Fibroblast of skin of back (primary cell): ENCODE measurements at regions not wholly inside any gene's neighbourhood (a gene's known extent, or its start where the extent isn't known, plus 50 kb on each side); places are given as distances from the start of the nearest gene placed in this dataset.

ENCODE experiments used
- DNase-seq: peaks from one replicate; pipeline ENCODE4 v3.0.0-alpha.2; 2013

DNA sequence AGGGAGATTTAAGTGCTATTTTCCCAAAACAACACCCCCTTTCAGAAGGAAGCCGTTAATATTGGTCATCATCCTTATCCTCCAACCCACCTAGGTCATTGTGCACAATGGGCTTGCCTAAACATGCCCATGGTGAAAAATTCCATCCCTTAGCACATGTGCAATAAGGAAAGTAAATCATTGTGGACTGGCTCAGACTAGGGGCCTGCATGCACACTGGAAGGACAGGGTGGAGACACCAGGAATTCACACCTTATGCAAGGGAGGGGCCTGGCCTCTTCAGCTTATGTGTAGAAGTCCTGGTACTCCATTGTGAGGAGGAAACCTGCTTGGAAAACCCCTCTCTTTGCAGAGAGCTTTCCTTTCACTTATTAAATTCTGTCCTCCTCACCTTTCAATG, 311.4 kb upstream of the NDST4 start:
- DNase-seq = no peak

DNA sequence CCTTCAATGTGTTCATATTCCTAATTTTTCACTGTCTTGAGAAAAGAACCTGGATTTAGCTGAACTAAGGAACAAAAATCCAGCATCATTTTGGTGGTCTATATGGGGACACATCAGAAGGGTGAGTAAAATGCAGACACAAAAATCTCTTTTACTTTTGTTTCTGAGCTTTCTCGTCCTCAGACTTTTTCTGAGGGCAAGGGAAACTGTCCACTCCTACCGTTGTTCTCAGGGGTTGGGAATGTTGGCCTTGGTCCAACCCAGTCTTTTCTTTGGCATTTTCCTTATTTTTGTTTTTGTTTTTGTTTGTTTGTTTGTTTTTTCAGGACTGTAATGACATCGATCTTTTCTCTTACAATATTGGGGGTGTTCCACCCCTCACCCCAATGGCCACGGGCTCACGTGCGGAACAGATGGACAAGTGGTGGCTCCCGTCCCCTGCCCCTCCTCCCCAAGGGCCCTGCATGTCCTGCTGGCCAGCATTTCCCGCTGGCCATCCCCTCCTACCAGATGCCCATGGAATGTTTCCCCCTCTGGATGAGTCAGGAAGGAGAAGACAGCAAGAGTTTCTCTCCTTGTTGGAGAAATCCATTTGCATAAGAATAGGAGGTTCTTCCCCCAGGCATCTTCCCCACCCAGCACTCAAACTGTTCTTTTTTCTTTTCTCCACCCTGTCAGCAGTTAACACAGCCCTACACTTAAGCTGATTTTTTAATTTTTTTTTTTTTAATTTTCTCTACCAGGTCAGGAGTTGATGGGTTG, 305.4 kb upstream of the NDST4 start:
- DNase-seq = no peak

GRCh38 chr4:115396034-115396433, 282.6 kb upstream of the NDST4 start:
- no peak for DNase-seq

GRCh38 chr4:115376866-115377265, 263.4 kb upstream of the NDST4 start:
- DNase-seq = no peak

DNA sequence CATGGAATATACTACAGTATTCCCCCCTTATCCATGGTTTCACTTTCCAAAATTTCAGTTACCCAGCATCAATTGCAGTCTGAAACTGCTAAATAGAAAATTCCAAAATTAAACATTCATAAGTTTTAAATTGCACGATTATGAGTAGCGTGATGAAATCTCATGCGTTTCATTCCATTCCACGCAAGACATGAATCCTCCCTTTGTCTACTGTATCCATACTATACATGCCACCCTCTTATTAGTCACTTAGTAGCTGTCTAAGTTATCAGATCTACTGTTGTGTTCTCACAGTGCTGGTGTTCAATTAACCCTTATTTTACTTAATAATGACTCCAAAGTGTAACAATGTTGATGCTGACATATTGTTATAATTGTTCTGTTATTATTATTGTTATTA, 261.2 kb upstream of the NDST4 start:
- DNase-seq = no peak

GRCh38 chr4:115370490-115370889, 257.1 kb upstream of the NDST4 start:
- no peak for DNase-seq

- DNase-seq = no peak
Observed at GRCh38 chr4:115370012-115370411, 256.6 kb upstream of the NDST4 start.

DNA sequence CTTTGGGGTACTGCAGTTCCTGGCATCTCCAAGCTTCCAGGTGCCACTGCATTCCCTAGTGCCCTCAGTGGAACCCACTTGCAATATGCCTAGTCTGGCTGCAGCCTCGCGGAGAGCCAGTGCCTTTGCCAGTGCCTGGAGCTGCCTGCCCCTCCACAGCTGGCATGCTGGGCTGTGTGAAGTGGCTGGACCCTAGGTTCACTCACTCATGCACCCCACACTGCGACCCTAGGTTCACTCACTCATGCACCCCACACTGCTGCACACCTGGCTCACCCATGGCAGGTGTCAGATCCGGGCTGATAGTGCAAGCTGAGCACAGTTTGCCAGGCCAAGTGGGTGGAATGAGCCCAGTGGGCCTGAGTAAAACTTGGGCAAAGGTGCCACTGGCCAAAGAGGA, 253.0 kb upstream of the NDST4 start:
- no peak for DNase-seq

- DNase-seq = no peak
Observed at GRCh38 chr4:115365185-115365584, 251.8 kb upstream of the NDST4 start.

DNA sequence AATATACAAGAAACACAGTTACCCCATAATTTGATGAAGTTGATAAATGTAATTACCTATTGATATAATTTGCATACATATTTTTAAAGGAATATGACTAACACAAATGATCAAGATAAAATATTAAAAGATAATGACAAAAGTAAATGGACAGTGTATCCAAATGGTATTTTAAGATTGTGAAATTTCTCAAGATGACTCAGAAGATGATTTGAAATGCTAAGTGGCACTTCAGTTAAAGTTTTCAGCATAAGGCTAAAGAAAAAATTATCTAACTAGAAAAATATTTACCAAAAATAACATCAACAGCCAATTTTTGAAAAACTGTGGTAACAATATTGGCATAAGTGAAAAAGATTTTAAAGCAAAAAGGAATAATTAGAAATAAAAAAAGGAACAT, 248.4 kb upstream of the NDST4 start:
- DNase-seq = peak; percentile 2

DNA sequence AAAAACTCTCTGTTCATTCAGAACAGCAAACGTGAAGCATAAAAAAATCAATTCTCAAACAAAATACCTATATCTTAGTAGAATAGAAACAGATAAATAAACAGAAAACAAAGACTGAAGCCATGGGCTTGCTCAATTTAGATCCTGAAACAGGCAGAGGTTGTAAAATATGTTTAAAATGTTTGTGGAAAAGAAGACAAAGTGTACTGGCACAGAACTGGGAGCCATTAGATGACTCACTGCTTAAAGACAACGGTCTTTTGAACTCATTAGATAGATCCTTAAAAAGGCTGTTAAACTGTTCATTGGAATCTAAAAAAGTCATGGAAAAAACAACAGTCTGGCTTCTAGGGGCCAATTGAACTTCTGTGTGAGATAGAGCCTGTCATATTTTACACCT, 247.0 kb upstream of the NDST4 start:
- no peak for DNase-seq

DNA sequence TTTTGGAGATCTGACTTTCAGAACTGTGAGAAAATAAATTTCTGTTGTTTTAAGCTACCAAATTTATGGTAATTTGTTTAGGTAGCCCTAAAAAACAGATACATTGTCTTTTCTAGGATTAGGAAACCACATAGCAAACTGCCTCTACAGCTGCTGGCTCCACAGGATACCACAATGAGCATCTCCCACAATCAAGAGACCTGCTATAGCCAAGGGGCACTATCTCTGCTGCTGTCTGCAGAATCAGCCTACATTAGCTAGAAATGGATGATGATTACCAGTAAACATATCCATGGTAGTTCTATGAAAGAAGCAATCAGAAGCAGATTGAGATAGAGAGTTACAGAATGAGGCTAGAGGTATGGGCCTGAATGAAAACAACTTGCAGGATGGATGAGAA, 244.4 kb upstream of the NDST4 start:
- DNase-seq = no peak

- no peak for DNase-seq
Observed at GRCh38 chr4:115356176-115356575, 242.8 kb upstream of the NDST4 start.

DNA sequence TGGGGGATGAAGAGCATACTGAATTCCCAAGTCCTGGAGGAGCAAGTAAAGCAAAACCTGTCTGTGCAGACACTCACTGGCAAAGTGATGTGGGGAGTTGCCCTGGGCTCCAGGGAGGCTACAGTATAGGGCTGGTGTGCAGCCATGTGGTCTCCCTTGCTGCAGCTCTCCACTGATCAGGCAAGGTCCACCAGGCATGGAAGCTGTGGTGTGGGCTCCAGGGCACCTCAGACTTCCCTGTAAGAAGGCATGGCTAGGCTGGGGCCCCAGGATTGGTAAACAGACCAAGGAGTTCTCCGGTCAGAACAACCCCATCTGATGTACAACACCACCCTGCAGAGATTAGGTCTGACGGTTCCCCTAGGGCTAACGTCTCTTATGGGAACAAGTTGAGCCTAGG, 241.9 kb upstream of the NDST4 start:
- no peak for DNase-seq

DNA sequence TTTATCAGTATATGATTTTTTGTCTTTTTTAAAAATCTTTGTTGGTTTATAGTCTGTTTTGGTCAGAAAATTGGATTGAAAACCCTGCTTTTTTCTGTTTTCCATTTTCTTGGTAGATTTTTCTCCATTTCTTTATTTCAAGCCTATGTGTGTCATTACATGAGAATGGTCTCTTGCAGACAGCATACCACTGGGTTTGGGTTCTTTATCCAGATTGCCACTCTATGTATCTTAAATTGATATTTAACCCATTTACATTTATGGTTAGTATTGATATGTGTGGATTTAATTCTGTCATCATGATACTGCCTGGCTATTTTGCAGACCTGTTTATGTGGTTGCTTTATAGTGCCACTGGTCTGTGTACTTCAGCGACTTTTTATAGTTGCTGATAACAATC, 239.9 kb upstream of the NDST4 start:
- DNase-seq = no peak

- no peak for DNase-seq
Observed at GRCh38 chr4:115343171-115343570, 229.8 kb upstream of the NDST4 start.

DNA sequence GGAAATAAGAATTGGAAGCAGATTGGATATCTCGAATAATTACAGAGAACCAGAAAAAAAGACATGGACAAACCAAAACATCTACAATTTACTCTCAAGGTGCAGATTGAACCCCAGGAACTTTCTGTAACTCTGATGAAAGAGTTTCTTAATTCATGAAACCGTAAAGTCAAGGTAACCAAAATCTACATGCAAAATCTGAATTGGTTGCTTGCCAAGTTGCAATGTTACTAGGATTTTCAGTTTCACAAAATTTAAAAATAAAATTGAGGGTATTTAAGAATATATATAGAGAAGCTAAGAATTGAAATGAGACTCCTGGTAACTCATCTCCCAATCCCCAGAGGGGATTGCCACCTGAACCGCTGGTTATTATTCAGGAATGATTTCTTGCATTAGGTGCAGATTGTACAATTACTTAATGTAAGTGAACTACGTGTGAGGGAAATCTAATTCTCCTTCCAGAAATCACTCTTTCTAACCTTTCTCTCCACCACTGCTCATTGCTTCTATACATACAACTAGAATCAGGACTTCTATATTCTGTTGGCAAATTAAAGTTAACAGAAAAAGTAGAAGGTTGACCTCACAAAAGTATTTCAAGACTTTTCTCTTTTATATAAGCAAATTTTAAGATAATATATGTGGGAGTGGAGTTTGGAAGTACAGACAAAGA, 221.5 kb upstream of the NDST4 start:
- DNase-seq = no peak

- no peak for DNase-seq
Observed at GRCh38 chr4:115332078-115332477, 218.7 kb upstream of the NDST4 start.

DNA sequence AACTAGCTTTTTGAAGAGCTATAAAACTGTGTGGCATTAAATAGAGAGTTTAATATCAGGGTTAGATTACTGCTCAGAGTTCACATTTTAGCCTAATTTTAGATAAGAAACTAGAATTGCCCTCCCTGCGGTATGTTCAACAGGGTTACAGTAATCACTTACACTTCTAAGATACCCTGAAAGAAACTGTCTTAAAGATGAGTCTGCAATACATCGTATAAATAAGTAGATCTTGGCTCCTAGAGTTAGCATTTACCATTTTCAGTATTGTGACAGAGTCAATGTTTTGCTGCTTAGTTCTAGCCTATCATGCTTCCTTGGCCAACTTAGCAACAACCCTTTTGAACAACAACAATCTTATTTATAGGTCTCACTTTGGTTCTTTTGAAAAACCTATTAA, 217.8 kb upstream of the NDST4 start:
- no peak for DNase-seq

GRCh38 chr4:115325836-115326235, 212.4 kb upstream of the NDST4 start:
- peak; percentile 57 for DNase-seq

- DNase-seq = no peak
Observed at GRCh38 chr4:115323106-115323707, 209.8 kb upstream of the NDST4 start.

- DNase-seq = no peak
Observed at GRCh38 chr4:115315182-115315581, 201.8 kb upstream of the NDST4 start.

GRCh38 chr4:115310641-115311040, 197.2 kb upstream of the NDST4 start:
- no peak for DNase-seq

DNA sequence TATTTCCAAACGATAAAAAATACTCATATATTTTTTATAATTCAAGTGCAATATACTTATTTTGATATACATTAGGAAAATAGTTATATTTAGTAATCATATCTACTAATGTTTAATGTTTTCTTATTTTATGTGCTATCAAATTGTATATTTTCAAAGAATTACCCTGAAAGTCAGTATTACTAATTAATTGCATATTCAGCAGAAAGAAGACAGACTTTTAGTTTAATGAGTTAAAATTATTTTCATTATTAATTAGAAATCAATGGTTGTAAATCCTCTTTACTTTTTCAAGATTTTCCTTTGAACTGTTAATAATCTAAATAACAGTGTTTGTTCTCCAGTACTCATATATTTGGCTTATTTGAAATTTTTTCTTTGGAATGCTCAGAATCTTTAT, 181.3 kb upstream of the NDST4 start:
- no peak for DNase-seq
